HG02884 (cell line): ENCODE measurements at regions not wholly inside any gene's neighbourhood (a gene's known extent, or its start where the extent isn't known, plus 50 kb on each side); places are given as distances from the start of the nearest gene placed in this dataset.
"Not testable (repeated sequence)": the region's sequence is repeated elsewhere in the genome, so short reads cannot be mapped to it uniquely, and the experiment has no call there.

Experiments
- ATAC-seq: cut with Tn5 transposase; IDR thresholded peaks from one replicate; pipeline ENCODE4 v1.9.1; 2021; ENCODE audit warnings: mild to moderate bottlenecking, moderate library complexity; ENCODE audit not compliant: unreplicated experiment

- ATAC-seq = not testable (repeated sequence)
These were observed 109.7 kb upstream of the PITX1 start for GRCh38 chr5:135143682-135144081.

DNA sequence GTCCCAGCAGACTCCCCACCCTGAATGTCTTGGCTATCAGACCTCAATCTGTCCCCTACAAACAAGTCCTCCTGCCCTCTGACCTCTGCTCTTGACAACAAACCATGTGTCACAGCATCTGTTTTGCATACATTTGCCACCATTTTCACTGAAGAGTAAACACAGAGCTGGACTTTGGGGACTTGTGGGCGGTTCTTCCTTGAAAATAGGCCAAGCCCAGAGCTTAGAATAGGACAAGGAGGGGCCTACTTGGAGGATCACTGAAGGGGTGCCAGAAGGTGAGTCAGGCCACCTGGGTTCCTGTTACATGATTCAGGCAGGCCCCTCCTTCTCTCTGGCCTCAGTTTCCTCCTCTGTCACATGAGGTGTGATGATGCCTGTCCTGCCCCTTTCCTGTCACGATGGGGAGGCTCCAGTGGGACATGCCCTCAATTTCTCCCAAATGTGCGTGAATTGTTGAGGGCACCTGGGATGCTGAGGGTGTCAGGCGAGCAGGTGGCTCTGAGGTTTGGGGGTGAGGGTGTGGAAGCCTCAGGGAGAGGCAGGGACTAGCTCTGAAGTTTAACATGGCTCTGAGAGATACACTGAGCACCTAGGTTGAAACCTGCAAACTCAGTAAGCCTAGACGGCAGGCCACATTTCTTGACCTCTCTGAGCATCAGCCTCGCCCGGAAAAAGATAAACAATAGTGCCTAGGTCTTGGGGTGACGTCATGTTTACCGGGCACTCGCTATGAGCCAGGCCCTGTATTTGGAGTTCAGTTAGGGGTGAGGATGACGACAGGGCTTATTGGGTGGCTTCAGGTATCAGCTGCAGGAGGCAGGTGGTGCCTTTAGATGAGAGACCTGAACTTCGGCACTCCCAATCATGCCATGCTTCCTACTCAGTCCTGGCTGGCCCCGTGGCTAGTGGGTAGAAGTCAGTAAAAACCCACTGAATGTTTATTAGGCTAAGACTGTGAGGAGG is 107.6 kb upstream of the PITX1 start:
- no peak for ATAC-seq

GRCh38 chr5:135140446-135141204 is 106.6 kb upstream of the PITX1 start:
- ATAC-seq = no peak

- no peak for ATAC-seq
These were observed 105.5 kb upstream of the PITX1 start for GRCh38 chr5:135139381-135140134.

- ATAC-seq = no peak
These were observed 104.3 kb upstream of the PITX1 start for GRCh38 chr5:135138116-135138850.

GRCh38 chr5:135137146-135137915 is 103.3 kb upstream of the PITX1 start:
- ATAC-seq = no peak

DNA sequence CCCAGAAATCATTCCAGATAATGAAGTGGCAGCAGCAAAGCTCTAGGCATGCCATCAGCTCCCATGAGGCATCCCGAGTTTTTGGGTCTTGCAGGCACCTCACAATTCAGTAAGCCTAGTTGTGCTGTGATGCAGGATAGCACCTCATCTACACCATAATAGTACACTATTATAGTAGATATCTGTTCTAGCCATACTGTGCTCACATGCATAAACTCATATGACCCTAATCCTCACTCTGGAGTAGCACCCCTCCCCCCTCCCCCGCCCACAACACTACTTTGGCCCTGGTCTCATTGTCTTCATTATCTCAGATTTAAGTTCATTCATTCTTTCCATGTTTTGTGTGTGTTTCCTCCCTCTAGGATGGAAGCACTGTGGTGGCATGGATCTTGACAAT is 102.5 kb upstream of the PITX1 start:
- ATAC-seq = no peak

DNA sequence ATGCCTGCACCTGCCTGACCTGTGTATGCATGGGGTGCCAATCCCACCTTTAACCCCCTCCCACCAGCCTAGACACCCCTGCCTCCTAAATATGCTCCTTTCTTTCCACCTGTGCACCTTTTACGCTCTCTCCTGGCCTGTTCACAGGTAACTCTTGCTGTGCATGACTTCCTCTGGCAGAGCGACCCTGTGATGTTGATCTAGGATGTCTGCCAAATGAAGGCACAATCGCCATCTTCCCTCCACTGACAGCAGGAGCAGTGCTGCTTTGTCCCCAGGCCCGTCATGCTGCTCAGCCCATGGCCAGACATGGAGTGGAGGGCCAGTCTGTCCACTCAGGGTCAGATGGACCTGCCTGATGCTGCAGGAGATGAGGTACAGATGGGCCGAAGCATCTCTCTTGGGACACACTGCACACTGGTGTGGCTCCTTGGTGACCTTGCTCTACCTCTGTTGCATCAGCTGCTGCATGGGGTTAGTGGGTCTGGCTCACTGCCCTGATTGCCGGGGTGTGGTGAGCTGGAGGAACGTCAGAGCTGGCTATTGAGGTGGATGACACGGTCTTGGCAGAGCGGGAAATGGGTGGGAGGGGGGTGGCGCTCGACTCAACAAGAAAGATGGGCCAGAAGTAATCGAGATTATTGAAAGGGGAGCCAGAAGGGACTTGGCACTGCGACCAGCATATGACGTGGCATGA is 101.7 kb upstream of the PITX1 start:
- ATAC-seq = no peak

DNA sequence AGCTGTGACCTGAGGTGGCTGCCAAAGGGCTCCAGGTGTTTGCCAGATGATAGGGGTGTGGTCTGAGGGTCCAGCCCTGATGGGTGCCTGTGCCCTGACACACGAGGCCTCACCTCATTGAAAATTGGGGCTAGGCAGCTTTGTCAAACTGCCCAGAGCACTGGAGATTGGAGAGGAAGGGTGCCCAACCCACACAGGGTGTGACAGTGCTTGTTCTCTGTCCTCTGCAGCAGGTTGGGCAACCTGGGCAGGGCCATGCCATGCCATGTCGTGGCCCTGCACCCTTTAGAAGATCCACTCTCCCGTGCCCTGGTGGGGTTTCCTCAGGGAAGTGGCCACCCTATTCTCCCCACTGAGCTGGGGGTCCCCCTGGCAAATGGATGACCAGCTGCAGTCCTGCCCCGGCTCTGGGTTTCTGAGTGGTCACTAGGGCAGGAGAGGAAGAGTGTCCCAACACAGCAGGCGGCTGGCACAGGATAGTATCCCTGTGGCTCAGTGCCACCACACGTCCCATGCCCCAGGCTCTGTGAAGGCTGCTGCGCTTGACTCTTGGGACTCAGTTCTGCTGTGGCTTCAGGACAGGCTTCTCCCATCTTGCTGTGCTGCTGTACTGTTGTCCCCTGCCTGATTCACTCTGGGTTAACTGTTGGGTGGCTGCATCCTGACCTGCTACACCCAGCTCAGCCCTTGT is 100.8 kb upstream of the PITX1 start:
- no peak for ATAC-seq

- ATAC-seq = no peak
These were observed 99.9 kb upstream of the PITX1 start for GRCh38 chr5:135133698-135134515.

DNA sequence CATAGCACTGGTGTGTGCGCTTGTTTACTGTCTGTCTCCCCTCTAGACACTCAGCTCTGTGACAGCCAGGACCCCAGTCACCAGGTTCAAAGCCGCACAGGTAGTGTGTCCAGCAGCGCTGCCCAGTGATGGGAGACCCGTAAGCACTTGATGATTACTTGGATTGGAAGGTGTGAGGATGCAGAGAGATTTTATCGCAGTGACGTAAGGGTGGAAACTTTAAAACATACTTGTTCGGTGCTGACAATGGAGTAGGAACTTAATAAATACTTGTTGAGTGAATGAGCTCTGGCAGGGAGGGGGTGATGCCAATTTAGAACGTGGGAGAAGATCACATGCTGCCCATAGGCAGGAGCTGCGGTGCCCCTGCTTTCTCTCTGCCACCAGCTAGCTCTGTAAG is 99.2 kb upstream of the PITX1 start:
- no peak for ATAC-seq

DNA sequence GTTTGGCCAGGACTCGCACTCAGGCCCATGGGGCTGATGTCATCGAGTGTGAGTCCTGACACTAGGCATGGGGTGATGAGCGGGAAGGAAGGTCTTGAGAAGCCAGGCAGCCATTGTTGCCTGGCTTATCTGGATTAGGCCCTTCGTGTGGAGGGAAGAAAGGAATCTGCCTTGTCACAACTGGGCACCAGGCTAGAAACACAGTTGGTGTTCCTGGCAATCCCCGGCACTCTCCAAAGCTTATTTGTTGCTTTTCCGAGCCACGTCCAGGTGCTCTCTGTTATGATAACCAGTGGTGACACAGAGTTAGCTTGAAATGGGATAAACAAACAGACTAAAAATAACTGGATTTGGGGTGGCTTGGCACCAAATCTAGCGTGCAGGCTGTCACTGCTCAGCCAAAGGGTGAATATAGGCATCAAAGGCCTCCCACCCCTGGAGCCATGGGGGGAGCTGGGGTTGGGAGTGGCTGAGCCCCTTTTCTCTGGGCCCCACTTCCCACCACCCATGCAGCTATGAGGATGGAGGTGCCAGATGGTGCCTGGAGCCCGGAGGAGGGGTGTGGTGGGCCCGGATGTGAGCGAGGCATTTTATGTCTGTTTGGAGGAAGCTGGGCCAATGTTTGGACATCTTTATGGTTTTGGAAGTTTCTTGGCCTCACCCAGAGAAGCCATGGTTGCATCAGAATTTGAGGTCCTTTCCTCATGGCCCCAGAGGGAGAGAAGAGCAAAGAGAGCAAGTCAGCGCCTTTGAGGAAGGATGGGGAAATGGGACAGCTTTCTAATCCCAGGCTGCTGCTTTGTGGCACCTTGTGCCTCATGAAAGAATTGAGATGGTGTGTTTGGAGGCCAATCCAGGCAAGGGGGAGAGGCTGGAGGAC is 98.0 kb upstream of the PITX1 start:
- ATAC-seq = no peak

DNA sequence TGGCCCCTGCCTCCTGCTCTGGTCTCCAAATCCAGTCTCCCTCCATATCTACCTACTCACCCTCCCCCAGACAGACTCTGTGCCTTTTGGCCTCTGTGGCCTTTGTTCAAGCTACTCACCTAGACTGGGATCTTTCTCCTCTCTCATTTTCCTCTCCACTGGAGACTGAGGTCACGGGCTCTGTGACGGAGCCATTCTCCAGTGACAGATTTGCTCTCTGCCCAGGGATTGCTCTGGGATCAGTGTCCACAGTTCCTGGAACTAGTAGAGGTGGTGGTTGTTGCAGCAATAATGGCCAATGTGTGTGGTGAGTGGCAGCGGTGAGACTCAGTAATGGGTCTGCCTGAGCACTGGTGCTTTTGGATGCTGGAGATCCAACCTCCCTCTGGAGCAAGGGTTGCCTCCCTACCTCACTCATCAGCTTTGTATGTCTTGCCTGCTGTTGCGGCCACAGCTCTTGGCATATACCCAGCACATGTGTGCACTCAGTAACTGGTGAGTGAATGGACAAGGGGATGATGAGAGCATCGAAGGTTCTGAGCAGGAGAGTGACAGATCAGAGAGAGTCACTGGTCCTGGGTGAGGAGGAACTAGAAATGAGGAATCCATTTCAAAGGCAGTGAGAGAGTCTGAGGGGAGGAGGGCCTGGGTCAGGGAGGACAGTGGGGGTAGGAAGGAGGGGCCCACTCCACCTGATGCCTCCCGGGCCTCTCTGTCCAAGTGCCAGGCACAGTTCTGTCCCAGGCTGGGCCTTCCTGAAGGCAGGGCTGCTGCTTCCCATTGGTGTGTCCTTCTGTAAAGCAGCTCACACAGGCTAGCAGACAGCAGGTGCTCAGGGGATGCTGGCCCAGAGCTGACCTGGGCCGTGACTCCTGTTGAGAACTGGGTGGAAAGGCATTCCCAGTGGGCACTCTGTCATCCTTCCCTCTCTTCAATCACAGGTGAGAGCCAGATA is 96.5 kb upstream of the PITX1 start:
- ATAC-seq = no peak

GRCh38 chr5:135129307-135129706 is 95.3 kb upstream of the PITX1 start:
- ATAC-seq = no peak

DNA sequence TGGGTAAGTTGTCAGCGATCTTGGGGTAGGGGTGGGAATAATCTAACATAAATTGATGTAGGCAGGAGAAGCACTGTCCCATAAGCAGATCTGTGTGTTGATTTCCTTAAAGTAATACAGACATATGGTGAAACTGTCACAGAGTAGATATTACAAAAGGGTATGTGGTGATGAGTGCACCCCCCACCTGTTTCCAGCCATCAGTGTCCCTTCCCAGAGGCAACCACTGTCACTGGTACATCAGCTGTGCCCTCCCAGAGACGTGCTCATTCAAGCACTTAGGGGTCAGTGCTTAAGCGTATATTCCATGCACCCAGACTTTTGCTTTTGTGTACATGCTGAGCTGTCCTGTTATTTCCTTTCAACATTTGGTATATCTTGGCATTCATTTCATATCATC is 94.3 kb upstream of the PITX1 start:
- no peak for ATAC-seq
